Neuronal stem cell (in vitro differentiated cells): ENCODE measurements at regions not wholly inside any gene's neighbourhood (a gene's known extent, or its start where the extent isn't known, plus 50 kb on each side); places are given as distances from the start of the nearest gene placed in this dataset.

Experiments used
- DNase-seq: peaks from one replicate; pipeline ENCODE4 v3.0.0-alpha.2; 2013; ENCODE audit warnings: low spot score
- H2AFZ ChIP-seq: one replicate; pipeline ENCODE4 v1.6.1; 2013; ENCODE audit warnings: mild to moderate bottlenecking, low read length, inconsistent platforms
- H2AK5ac ChIP-seq: 2 replicates; pipeline ENCODE4 v1.6.1; 2013; ENCODE audit warnings: low read depth, mild to moderate bottlenecking, inconsistent platforms, low read length, moderate library complexity, mixed read lengths
- H2BK120ac ChIP-seq: 2 replicates; pipeline ENCODE4 v1.6.1; 2013; ENCODE audit warnings: low read depth, mild to moderate bottlenecking, inconsistent platforms, low read length, moderate library complexity, mixed read lengths
- H2BK12ac ChIP-seq: one replicate; pipeline ENCODE4 v1.6.1; 2013; ENCODE audit warnings: low read length, inconsistent platforms
- H2BK15ac ChIP-seq: 2 replicates; pipeline ENCODE4 v1.6.1; 2013; ENCODE audit warnings: mild to moderate bottlenecking, low read length, inconsistent platforms, mixed read lengths
- H2BK5ac ChIP-seq: one replicate; pipeline ENCODE4 v1.6.1; 2013; ENCODE audit warnings: inconsistent platforms, mild to moderate bottlenecking, low read length, moderate library complexity
- H3K14ac ChIP-seq: one replicate; pipeline ENCODE4 v1.6.1; 2013; ENCODE audit warnings: low read length, inconsistent platforms
- H3K18ac ChIP-seq: 2 replicates; pipeline ENCODE4 v1.6.1; 2013; ENCODE audit warnings: low read length, inconsistent platforms
- H3K23ac ChIP-seq: 2 replicates; pipeline ENCODE4 v1.6.1; 2013; ENCODE audit warnings: low read depth, mild to moderate bottlenecking, mixed read lengths, low read length, inconsistent platforms; ENCODE audit not compliant: poor library complexity
- H3K27ac ChIP-seq: replicated peaks from 3 replicates; pipeline ENCODE4 v1.5.1; 2013; ENCODE audit warnings: low read length, inconsistent platforms
- H3K27me3 ChIP-seq, 3 experiments: 2 replicates each; pipeline ENCODE4 v1.6.1; 2013; ENCODE audit warnings: low read length in 3 of 3, mild to moderate bottlenecking in 2 of 3, inconsistent platforms in 1 of 3, low read depth in 1 of 3, mixed read lengths in 1 of 3, moderate library complexity in 1 of 3; ENCODE audit not compliant: control insufficient read depth in 3 of 3, insufficient read depth in 3 of 3
- H3K36me3 ChIP-seq, 2 donors: replicated peaks in 1 of 2; 2 replicates each; pipeline ENCODE4 v1.6.1; 2013; ENCODE audit warnings: low read length in 2 of 2; ENCODE audit not compliant: control insufficient read depth in 2 of 2, insufficient read depth in 2 of 2
- H3K4ac ChIP-seq: 2 replicates; pipeline ENCODE4 v1.6.1; 2013; ENCODE audit warnings: inconsistent platforms, mild to moderate bottlenecking, low read length, moderate library complexity
- H3K4me1 ChIP-seq, 2 donors: 1 replicate in 1 of 2; 2 replicates in 1 of 2; pipeline ENCODE4 v1.6.1; 2013; ENCODE audit warnings: low read length in 2 of 2, low read depth in 1 of 2; ENCODE audit not compliant: control insufficient read depth in 2 of 2, insufficient read depth in 1 of 2
- H3K4me2 ChIP-seq: one replicate; pipeline ENCODE4 v1.6.1; 2013; ENCODE audit warnings: mild to moderate bottlenecking, low read length, inconsistent platforms; ENCODE audit not compliant: insufficient read depth, poor library complexity, severe bottlenecking
- H3K4me3 ChIP-seq, 2 donors: 2 replicates each; pipeline ENCODE4 v1.5.1; 2013; ENCODE audit warnings: low read length in 2 of 2, mild to moderate bottlenecking in 2 of 2, inconsistent platforms in 1 of 2, moderate library complexity in 1 of 2
- H3K79me1 ChIP-seq: one replicate; pipeline ENCODE4 v1.6.1; 2013; ENCODE audit warnings: low read depth, mild to moderate bottlenecking, inconsistent platforms, low read length, moderate library complexity
- H3K9ac ChIP-seq: one replicate; pipeline ENCODE4 v1.6.1; 2013; ENCODE audit warnings: mild to moderate bottlenecking, low read depth, low read length, inconsistent platforms; ENCODE audit not compliant: poor library complexity
- H3K9me3 ChIP-seq, 2 donors: replicated peaks in 1 of 2; 2 replicates each; pipeline versions ENCODE3 to v1.6.1; 2013; ENCODE audit warnings: low read length in 2 of 2, mild to moderate bottlenecking in 2 of 2, inconsistent platforms in 1 of 2, low read depth in 1 of 2, mixed read lengths in 1 of 2, moderate library complexity in 1 of 2; ENCODE audit not compliant: control insufficient read depth in 2 of 2, insufficient read depth in 1 of 2
- H4K8ac ChIP-seq: one replicate; pipeline ENCODE4 v1.6.1; 2013; ENCODE audit warnings: low read depth, mild to moderate bottlenecking, inconsistent platforms, low read length, moderate library complexity
- H4K91ac ChIP-seq: one replicate; pipeline ENCODE4 v1.6.1; 2013; ENCODE audit warnings: low read length, low read depth, mild to moderate bottlenecking, inconsistent platforms; ENCODE audit not compliant: poor library complexity
- WGBS, 2 donors: extraction: QIAGEN DNeasy Blood & Tissue Kit; methylation state at CpG; one replicate each; pipeline ENCODE4 v1.1.7; 2013; ENCODE audit warnings: missing lambda C conversion rate in 2 of 2, mixed read lengths in 1 of 2; ENCODE audit not compliant: insufficient read length in 2 of 2, insufficient replicate concordance in 1 of 2; ENCODE audit errors: extremely low coverage in 2 of 2; 5-methylcytosine and 5-hydroxymethylcytosine counted together

DNA sequence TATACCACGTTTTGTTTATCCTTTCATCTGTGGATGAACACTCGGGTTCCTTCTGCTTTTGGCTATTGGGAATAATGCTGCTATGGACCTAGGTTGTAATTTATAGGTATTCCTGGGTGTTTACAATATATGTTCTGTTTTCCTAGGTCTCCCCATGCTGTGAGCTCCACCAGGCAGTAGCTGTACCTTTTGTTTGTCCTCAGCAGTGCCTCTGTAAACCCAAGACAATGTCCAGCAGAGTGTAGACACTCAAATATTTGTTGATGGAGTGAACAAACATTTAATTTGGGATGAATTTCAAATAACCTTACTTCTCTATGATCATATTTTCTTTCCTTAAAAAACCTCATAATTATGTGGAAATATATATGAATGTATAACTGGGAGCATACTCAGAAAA, 259.5 kb upstream of the BOD1L1 start:
- Histone ChIP-seq H3K4ac (no peak overlapping the region), H3K9ac (no peak overlapping the region), H3K18ac (no peak overlapping the region), H2BK12ac (no peak overlapping the region), H2BK15ac (no peak overlapping the region), H3K79me1 (peaks cover 1% of the 10 kb centered on the region), H2BK5ac (no peak overlapping the region), H3K4me3 (no peak overlapping the region), H3K36me3 (no peaks in the 10 kb centered on the region), H3K23ac (no peak overlapping the region), H3K27me3 (no peaks in the 10 kb centered on the region), H3K4me1 (no peaks in the 10 kb centered on the region), H4K91ac (no peak overlapping the region), H3K14ac (no peak overlapping the region), H3K27ac (no peak overlapping the region), H3K9me3 (no peaks in the 10 kb centered on the region), H4K8ac (no peak overlapping the region), H3K4me2 (no peak overlapping the region), H2BK120ac (no peak overlapping the region), H2AK5ac (no peak overlapping the region), H2AFZ (no peak overlapping the region)
- no peak for DNase-seq
- no CpG with 5 or more reads among the region's 2 CpGs for WGBS, 2 donors

DNA sequence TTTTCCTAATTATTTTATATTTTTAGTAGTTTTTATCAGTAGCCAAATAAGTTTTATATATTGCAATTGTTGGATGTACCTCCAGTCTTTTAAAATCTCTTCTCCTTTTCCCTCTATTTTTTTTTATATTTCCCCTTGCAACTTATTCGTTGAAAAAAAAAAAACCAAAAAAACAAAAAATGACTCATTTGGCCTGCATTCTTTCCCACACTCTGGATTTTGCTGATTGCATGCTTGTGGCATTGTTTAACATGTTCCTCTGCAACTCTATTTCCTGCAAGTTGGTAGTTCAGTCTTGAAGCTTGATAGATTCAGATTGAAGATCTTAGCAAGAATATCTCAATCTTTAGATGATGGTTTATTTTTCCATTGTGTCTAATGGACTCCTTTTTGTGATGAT, 260.6 kb upstream of the BOD1L1 start:
- no peak overlapping the region for H3K4me2 ChIP-seq
- H3K36me3 ChIP-seq, result no peaks in the 10 kb centered on the region
- no CpG with 5 or more reads among the region's 1 CpG for WGBS, 2 donors
- no peak overlapping the region for H3K23ac ChIP-seq
- no peaks in the 10 kb centered on the region for H3K27me3 ChIP-seq
- no peaks in the 10 kb centered on the region for H3K4me1 ChIP-seq
- no peak overlapping the region for H3K4me3 ChIP-seq
- no peak overlapping the region for H4K8ac ChIP-seq
- no peak overlapping the region for H3K27ac ChIP-seq
- no peak overlapping the region for H2BK5ac ChIP-seq
- no peak overlapping the region for H3K14ac ChIP-seq
- H2AFZ ChIP-seq, result no peak overlapping the region
- H4K91ac ChIP-seq, result no peak overlapping the region
- H3K18ac ChIP-seq, result no peak overlapping the region
- peaks cover 1% of the 10 kb centered on the region for H3K79me1 ChIP-seq
- no peak overlapping the region for H3K9ac ChIP-seq
- H3K9me3 ChIP-seq, result no peaks in the 10 kb centered on the region
- no peak overlapping the region for H2BK12ac ChIP-seq
- no peak overlapping the region for H3K4ac ChIP-seq
- no peak overlapping the region for H2AK5ac ChIP-seq
- H2BK120ac ChIP-seq, result no peak overlapping the region
- DNase-seq, result no peak
- H2BK15ac ChIP-seq, result no peak overlapping the region

GRCh38 chr4:13891544-13891939, 264.0 kb upstream of the BOD1L1 start:
- DNase-seq, result no peak
- Histone ChIP-seq H2BK15ac (no peak overlapping the region), H3K79me1 (peaks cover 1% of the 10 kb centered on the region), H3K9ac (no peak overlapping the region), H3K14ac (no peak overlapping the region), H3K4me1 (no peaks in the 10 kb centered on the region), H2AFZ (no peak overlapping the region), H4K91ac (no peak overlapping the region), H2BK12ac (no peak overlapping the region), H2BK120ac (no peak overlapping the region), H3K4me3 (no peak overlapping the region), H2AK5ac (no peak overlapping the region), H3K27me3 (no peaks in the 10 kb centered on the region), H2BK5ac (no peak overlapping the region), H3K4me2 (no peak overlapping the region), H3K23ac (no peak overlapping the region), H4K8ac (no peak overlapping the region), H3K18ac (no peak overlapping the region), H3K27ac (no peak overlapping the region), H3K36me3 (no peaks in the 10 kb centered on the region), H3K9me3 (no peaks in the 10 kb centered on the region), H3K4ac (no peak overlapping the region)
- WGBS, 2 donors, result no CpG with 5 or more reads among the region's 6 CpGs

GRCh38 chr4:13892739-13893105, 265.2 kb upstream of the BOD1L1 start:
- Histone ChIP-seq H4K91ac (no peak overlapping the region), H2BK5ac (no peak overlapping the region), H2AK5ac (no peak overlapping the region), H3K4ac (no peak overlapping the region), H3K36me3 (peaks cover 0 to under 1% of the 10 kb centered on the region in 2 donors), H3K4me1 (no peaks in the 10 kb centered on the region), H3K23ac (no peak overlapping the region), H3K4me2 (no peak overlapping the region), H2BK15ac (no peak overlapping the region), H3K79me1 (peaks cover 1% of the 10 kb centered on the region), H2AFZ (no peak overlapping the region), H3K18ac (no peak overlapping the region), H3K14ac (no peak overlapping the region), H2BK12ac (no peak overlapping the region), H4K8ac (no peak overlapping the region), H3K4me3 (no peak overlapping the region), H2BK120ac (no peak overlapping the region), H3K27ac (no peak overlapping the region), H3K27me3 (no peaks in the 10 kb centered on the region), H3K9me3 (no peaks in the 10 kb centered on the region), H3K9ac (no peak overlapping the region)
- no peak for DNase-seq
- no CpG with 5 or more reads among the region's 1 CpG for WGBS, 2 donors
